A549 (cell line): ENCODE measurements at regions not wholly inside any gene's neighbourhood (a gene's known extent, or its start where the extent isn't known, plus 50 kb on each side); places are given as distances from the start of the nearest gene placed in this dataset.

Source experiments
- FOSB ChIP-seq: fragments of 250-450 bp; sonication (Bioruptor Pico); IDR thresholded peaks from 2 replicates; pipeline ENCODE4 v1.5.0; 2020; ENCODE audit warnings: mild to moderate bottlenecking, moderate library complexity
- FOSL2 ChIP-seq, 2 experiments: fragments of 450-650 bp in 1 of 2; fragments of >200 bp in 1 of 2; sonication (Bioruptor Twin) in 1 of 2; formaldehyde crosslinking; IDR thresholded peaks; 2 replicates each; pipeline versions ENCODE4 v1.5.0 to v1.6.1; 2016 to 2020; ENCODE audit warnings: mild to moderate bottlenecking in 1 of 2, moderate library complexity in 1 of 2
- MAX ChIP-seq: IDR thresholded peaks from 2 replicates; pipeline ENCODE4 v1.6.1; 2012
- MYC ChIP-seq: IDR thresholded peaks from 2 replicates; pipeline ENCODE4 v1.6.1; 2012; ENCODE audit warnings: mild to moderate bottlenecking, inconsistent platforms, low read length, improper control_type of control experiment, borderline replicate concordance
- NFE2L2 ChIP-seq: fragments of 150-350 bp; conservative IDR thresholded peaks from 2 replicates; pipeline ENCODE4 v1.6.1; 2014; ENCODE audit warnings: low read length
- PBX3 ChIP-seq: IDR thresholded peaks from 2 replicates; pipeline ENCODE4 v1.6.1; 2012
- PHF8 ChIP-seq: fragments of 200-600 bp; sonication (generic); IDR thresholded peaks from 2 replicates; pipeline ENCODE4 v1.6.1; 2016; ENCODE audit warnings: low read depth, mild to moderate bottlenecking, antibody characterized with exemption, moderate library complexity, borderline replicate concordance
- POLR2A ChIP-seq: IDR thresholded peaks from 2 replicates; pipeline ENCODE4 v1.6.1; 2012; ENCODE audit warnings: mild to moderate bottlenecking, low read length
- RFX5 ChIP-seq: fragments of 450-650 bp; IDR thresholded peaks from 2 replicates; pipeline ENCODE4 v1.7.1; 2014; ENCODE audit warnings: antibody characterized with exemption, mild to moderate bottlenecking, moderate library complexity
- USF2 ChIP-seq: fragments of 450-650 bp; IDR thresholded peaks from 2 replicates; pipeline ENCODE4 v1.6.1; 2014; ENCODE audit warnings: antibody characterized with exemption
- TF ChIP-seq, protein P1 (sequence below): fragments of >200 bp; sonication (Bioruptor Twin); formaldehyde crosslinking; IDR thresholded peaks from 3 replicates; pipeline ENCODE4 v1.5.1; 2016

DNA sequence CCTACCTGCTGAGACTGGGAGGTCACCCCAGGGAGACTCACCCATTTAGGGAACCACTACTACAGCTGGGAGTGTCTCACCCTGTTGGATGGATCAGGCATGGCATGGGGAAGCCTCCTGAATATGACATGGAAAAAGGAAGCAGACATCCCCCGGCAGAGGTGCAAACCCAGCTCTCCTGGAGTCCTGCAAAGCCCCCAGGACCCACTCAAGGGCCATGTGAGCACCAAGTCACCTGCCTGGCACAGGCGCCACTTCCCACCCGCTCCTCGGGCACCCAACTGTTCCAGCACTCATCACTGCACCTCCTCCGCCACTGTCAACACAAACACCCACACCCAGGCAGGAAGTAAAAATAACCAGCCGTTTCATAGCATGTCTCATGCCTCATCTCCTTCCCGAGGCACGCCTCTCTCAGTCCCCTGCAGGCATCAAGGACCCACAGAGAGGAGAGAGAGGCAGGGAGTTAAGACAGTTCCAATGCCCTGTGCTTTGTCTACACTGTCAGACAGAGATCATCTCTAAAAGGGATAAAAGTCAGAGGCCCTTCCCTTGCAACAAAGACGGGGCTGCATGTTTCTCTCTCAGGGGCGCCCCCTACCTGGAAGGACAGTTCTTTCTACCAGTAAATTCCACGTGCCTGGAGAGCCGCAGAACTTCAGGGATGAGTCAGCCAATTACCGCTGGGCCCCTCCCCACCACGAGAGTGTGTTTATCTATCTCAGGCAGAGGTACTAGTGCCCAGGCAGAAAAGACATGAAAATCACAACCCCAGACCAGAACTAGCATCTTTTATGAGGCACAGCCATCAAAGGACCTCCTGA is 150.1 kb upstream of the SOD1 start:
- no peak for TF ChIP-seq POLR2A
- TF ChIP-seq, protein P1, sequence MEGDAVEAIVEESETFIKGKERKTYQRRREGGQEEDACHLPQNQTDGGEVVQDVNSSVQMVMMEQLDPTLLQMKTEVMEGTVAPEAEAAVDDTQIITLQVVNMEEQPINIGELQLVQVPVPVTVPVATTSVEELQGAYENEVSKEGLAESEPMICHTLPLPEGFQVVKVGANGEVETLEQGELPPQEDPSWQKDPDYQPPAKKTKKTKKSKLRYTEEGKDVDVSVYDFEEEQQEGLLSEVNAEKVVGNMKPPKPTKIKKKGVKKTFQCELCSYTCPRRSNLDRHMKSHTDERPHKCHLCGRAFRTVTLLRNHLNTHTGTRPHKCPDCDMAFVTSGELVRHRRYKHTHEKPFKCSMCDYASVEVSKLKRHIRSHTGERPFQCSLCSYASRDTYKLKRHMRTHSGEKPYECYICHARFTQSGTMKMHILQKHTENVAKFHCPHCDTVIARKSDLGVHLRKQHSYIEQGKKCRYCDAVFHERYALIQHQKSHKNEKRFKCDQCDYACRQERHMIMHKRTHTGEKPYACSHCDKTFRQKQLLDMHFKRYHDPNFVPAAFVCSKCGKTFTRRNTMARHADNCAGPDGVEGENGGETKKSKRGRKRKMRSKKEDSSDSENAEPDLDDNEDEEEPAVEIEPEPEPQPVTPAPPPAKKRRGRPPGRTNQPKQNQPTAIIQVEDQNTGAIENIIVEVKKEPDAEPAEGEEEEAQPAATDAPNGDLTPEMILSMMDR = 0 out of 3 replicates have a peak, but pooled peaks have one; percentile 7
- peak; percentile 74 for TF ChIP-seq MAX
- TF ChIP-seq USF2 = no peak
- no peak for TF ChIP-seq PBX3
- no peak for TF ChIP-seq RFX5
- no peak for TF ChIP-seq FOSB (CRISPR knock-in tag)
- no peak for TF ChIP-seq NFE2L2
- TF ChIP-seq MYC = peak; percentile 25; the same call in 1 of the 2 replicates
- no peak for TF ChIP-seq PHF8
- no peak for TF ChIP-seq FOSL2 (IDR thresholded peaks at IDR 0.05)
- TF ChIP-seq FOSL2 (CRISPR knock-in tag; IDR thresholded peaks at IDR 0.05) = 0 out of 2 replicates have a peak, but pooled peaks have one; percentile 45
